Neural progenitor cell (in vitro differentiated cells): ENCODE measurements at regions not wholly inside any gene's neighbourhood (a gene's known extent, or its start where the extent isn't known, plus 50 kb on each side); places are given as distances from the start of the nearest gene placed in this dataset.

Source experiments
- DNase-seq: peaks from one replicate; pipeline ENCODE4 v3.0.0-alpha.2; 2016; ENCODE audit warnings: low spot score
- H2AFZ ChIP-seq: fragments of 200-600 bp; sonication (generic); replicated peaks from 2 replicates; pipeline ENCODE4 v1.6.1; 2016; ENCODE audit warnings: antibody characterized with exemption
- H3F3A ChIP-seq: fragments of 200-600 bp; sonication (generic); 2 replicates; pipeline ENCODE4 v1.6.1; 2016; ENCODE audit warnings: antibody characterized with exemption, low read depth
- H3K27ac ChIP-seq: fragments of 200-600 bp; sonication (generic); 2 replicates; pipeline ENCODE4 v1.5.1; 2016; ENCODE audit warnings: mild to moderate bottlenecking
- H3K27me3 ChIP-seq: fragments of 200-600 bp; sonication (generic); 2 replicates; pipeline ENCODE4 v1.6.1; 2016; ENCODE audit warnings: mild to moderate bottlenecking, moderate library complexity
- H3K36me3 ChIP-seq: fragments of 200-600 bp; sonication (generic); 2 replicates; pipeline ENCODE4 v1.5.1; 2016
- H3K4me1 ChIP-seq: fragments of 200-600 bp; sonication (generic); 2 replicates; pipeline ENCODE4 v1.6.1; 2016; ENCODE audit warnings: mixed run types
- H3K4me2 ChIP-seq: fragments of 200-600 bp; sonication (generic); 2 replicates; pipeline ENCODE4 v1.6.1; 2016
- H3K4me3 ChIP-seq: fragments of 200-600 bp; sonication (generic); 2 replicates; pipeline ENCODE4 v1.5.1; 2016
- H3K79me2 ChIP-seq: fragments of 200-600 bp; sonication (generic); 2 replicates; pipeline ENCODE4 v1.6.1; 2016; ENCODE audit warnings: low read depth
- H3K9ac ChIP-seq: fragments of 200-600 bp; sonication (generic); 2 replicates; pipeline ENCODE4 v1.6.1; 2016
- H3K9me3 ChIP-seq: fragments of 200-600 bp; sonication (generic); 2 replicates; pipeline ENCODE4 v1.5.1; 2016; ENCODE audit warnings: low read depth
- H4K20me1 ChIP-seq: fragments of 200-600 bp; sonication (generic); 2 replicates; pipeline ENCODE4 v1.6.1; 2016; ENCODE audit warnings: low read depth
- H3K27ac Mint-ChIP-seq: 3 replicates; pipeline ENCODE4 v1.8.0; 2021; ENCODE audit warnings: mixed read lengths
- H3K27me3 Mint-ChIP-seq: 2 replicates; pipeline ENCODE4 v1.8.0; 2022; ENCODE audit warnings: low read depth, mild to moderate bottlenecking, inconsistent platforms, moderate library complexity, mixed read lengths; ENCODE audit not compliant: insufficient read depth
- H3K36me3 Mint-ChIP-seq: 3 replicates; pipeline ENCODE4 v1.8.0; 2021; ENCODE audit warnings: mixed read lengths
- H3K4me1 Mint-ChIP-seq: 3 replicates; pipeline ENCODE4 v1.8.0; 2021; ENCODE audit warnings: mixed read lengths
- H3K4me3 Mint-ChIP-seq: 3 replicates; pipeline ENCODE4 v1.8.0; 2021; ENCODE audit warnings: mild to moderate bottlenecking, moderate library complexity, mixed read lengths
- H3K9me3 Mint-ChIP-seq: 3 replicates; pipeline ENCODE4 v1.8.0; 2020; ENCODE audit warnings: mixed read lengths
- EZH2 ChIP-seq: fragments of 200-600 bp; sonication (generic); IDR thresholded peaks from 2 replicates; pipeline ENCODE4 v1.6.1; 2017; ENCODE audit warnings: antibody characterized with exemption, mild to moderate bottlenecking, moderate library complexity
- EZH2phosphoT487 ChIP-seq: fragments of 200-600 bp; sonication (generic); IDR thresholded peaks from 2 replicates; pipeline ENCODE4 v1.6.1; 2017; ENCODE audit warnings: antibody characterized with exemption
- TF ChIP-seq, protein P1 (sequence below): fragments of 200-600 bp; sonication (generic); IDR thresholded peaks from 2 replicates; pipeline ENCODE4 v1.5.1; 2017; ENCODE audit warnings: antibody characterized with exemption, mild to moderate bottlenecking

DNA sequence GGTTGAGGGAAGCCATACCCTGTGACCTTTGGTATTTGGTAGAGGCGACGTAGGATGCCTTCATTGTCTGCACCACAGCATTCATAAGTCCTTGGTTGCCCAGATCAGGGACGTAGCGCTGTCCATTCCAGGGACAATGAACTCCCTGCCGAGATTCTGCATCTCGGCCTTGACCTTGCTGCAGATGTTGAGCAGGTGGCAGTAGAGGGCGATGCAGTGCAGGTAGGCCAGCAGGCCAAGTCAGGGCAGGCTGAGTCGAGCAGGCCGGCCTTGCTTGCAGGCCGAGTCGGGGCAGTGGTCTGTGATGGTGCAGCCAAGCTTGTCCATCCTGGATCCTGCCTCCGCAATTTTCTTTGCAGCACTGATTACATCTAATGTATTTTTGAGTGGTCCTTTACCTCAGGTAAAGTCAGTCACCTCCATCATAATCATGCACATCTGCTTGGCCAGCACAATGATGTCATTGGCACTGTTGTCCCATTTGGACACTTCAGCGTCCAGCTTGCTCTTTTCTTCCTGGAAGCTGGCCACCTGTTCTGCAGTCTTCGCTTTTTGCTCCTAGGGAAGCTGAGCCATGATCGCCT lies 93.4 kb upstream of the CCDC112 start:
- Histone ChIP-seq H3K4me3 (no peak overlapping the region), H3K79me2 (no peaks in the 10 kb centered on the region), H2AFZ (no peak overlapping the region), H3F3A (no peaks in the 10 kb centered on the region), H3K27ac (no peak overlapping the region), H3K9ac (no peak overlapping the region), H3K4me1 (no peaks in the 10 kb centered on the region), H3K4me2 (no peak overlapping the region), H4K20me1 (no peaks in the 10 kb centered on the region), H3K36me3 (no peaks in the 10 kb centered on the region), H3K27me3 (no peaks in the 10 kb centered on the region), H3K9me3 (no peaks in the 10 kb centered on the region)
- no peak overlapping the region for H3K27ac Mint-ChIP-seq
- peaks cover 5% of the 10 kb centered on the region for H3K4me1 Mint-ChIP-seq
- no peak for TF ChIP-seq EZH2phosphoT487
- TF ChIP-seq, protein P1, sequence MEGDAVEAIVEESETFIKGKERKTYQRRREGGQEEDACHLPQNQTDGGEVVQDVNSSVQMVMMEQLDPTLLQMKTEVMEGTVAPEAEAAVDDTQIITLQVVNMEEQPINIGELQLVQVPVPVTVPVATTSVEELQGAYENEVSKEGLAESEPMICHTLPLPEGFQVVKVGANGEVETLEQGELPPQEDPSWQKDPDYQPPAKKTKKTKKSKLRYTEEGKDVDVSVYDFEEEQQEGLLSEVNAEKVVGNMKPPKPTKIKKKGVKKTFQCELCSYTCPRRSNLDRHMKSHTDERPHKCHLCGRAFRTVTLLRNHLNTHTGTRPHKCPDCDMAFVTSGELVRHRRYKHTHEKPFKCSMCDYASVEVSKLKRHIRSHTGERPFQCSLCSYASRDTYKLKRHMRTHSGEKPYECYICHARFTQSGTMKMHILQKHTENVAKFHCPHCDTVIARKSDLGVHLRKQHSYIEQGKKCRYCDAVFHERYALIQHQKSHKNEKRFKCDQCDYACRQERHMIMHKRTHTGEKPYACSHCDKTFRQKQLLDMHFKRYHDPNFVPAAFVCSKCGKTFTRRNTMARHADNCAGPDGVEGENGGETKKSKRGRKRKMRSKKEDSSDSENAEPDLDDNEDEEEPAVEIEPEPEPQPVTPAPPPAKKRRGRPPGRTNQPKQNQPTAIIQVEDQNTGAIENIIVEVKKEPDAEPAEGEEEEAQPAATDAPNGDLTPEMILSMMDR, result no peak
- TF ChIP-seq EZH2, result no peak
- H3K36me3 Mint-ChIP-seq, result no peaks in the 10 kb centered on the region
- H3K4me3 Mint-ChIP-seq, result no peak overlapping the region
- DNase-seq, result no peak
- H3K9me3 Mint-ChIP-seq, result no peaks in the 10 kb centered on the region
- no peaks in the 10 kb centered on the region for H3K27me3 Mint-ChIP-seq

DNA sequence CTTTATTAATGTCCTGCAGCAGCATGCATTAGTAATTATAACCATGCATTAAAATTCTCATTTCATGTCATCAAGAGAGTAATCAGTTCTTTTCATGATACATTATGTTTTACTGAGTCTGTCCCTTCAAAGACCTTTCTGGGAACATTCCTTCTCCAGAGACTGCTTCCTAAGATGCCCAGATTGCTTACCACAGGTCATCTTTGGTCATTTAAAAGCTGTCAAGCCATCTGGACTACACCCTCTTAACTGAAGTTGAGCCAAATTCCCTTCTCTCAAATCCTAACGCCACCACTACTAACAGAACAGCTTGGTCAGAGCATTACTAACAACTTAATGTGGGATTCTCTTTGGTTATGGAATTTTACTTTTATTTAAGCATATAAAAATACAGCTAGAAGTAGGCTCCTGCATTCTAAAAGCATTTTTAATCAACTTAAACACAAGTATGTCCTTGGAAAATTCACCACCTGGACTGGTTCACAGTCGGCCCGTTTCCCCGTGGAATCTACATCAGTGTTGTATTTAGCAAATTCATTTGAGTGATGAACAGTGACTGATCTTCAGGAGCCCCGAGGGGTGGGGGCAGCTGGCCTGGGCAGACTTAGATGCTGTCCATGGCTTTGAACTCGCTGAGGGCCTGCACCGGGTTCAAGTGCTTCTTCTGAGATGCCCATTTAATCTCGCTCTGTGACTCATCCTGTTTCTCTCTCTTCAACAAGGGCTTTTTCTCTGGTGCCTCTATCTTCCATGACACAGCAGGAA lies 92.8 kb upstream of the CCDC112 start:
- H3K4me1 Mint-ChIP-seq, result peaks cover 5% of the 10 kb centered on the region
- TF ChIP-seq, protein P1, result no peak
- no peak for TF ChIP-seq EZH2
- Histone ChIP-seq H4K20me1 (no peaks in the 10 kb centered on the region), H3K9ac (no peak overlapping the region), H3K4me3 (no peak overlapping the region), H3K4me2 (no peak overlapping the region), H2AFZ (no peak overlapping the region), H3K4me1 (no peaks in the 10 kb centered on the region), H3K9me3 (no peaks in the 10 kb centered on the region), H3F3A (no peaks in the 10 kb centered on the region), H3K27me3 (no peaks in the 10 kb centered on the region), H3K36me3 (no peaks in the 10 kb centered on the region), H3K79me2 (no peaks in the 10 kb centered on the region), H3K27ac (no peak overlapping the region)
- H3K36me3 Mint-ChIP-seq, result no peaks in the 10 kb centered on the region
- DNase-seq, result no peak
- H3K9me3 Mint-ChIP-seq, result no peaks in the 10 kb centered on the region
- no peak overlapping the region for H3K4me3 Mint-ChIP-seq
- no peaks in the 10 kb centered on the region for H3K27me3 Mint-ChIP-seq
- no peak overlapping the region for H3K27ac Mint-ChIP-seq

DNA sequence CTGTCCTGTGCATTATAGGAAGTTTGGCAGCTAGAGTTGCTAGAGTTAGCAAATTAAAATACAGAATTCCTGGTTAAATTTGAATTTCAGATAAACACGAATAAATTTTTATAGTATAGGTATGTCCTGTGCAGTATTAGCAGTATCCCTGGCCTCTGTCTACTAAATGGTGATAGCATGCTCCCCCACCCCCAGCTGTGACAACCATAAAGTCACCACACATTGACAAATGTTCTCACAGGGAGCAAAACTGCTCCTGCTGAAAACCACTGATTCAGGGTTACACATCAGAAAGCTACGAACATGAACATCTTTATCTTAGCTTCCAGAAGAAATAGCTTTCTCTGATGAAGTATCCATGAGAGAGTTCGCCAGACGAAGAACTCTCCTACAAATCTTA lies 91.8 kb upstream of the CCDC112 start:
- Histone ChIP-seq H3K27ac (no peak overlapping the region), H3K9ac (no peak overlapping the region), H3K79me2 (no peaks in the 10 kb centered on the region), H4K20me1 (no peaks in the 10 kb centered on the region), H3K4me3 (no peak overlapping the region), H2AFZ (no peak overlapping the region), H3K4me2 (no peak overlapping the region), H3K4me1 (no peaks in the 10 kb centered on the region), H3K27me3 (no peaks in the 10 kb centered on the region), H3K36me3 (no peaks in the 10 kb centered on the region), H3K9me3 (no peaks in the 10 kb centered on the region), H3F3A (no peaks in the 10 kb centered on the region)
- Mint-ChIP-seq H3K27me3 (no peaks in the 10 kb centered on the region), H3K9me3 (no peaks in the 10 kb centered on the region), H3K4me3 (no peak overlapping the region), H3K27ac (no peak overlapping the region), H3K36me3 (no peaks in the 10 kb centered on the region), H3K4me1 (peaks cover 5% of the 10 kb centered on the region)
- TF ChIP-seq EZH2phosphoT487 (no peak), EZH2 (no peak)
- TF ChIP-seq, protein P1, result no peak
- no peak for DNase-seq
